ENCODE measurements at regions not wholly inside any gene's neighbourhood (a gene's known extent, or its start where the extent isn't known, plus 50 kb on each side); places are given as distances from the start of the nearest gene placed in this dataset.

- no peak for TF ChIP-seq CTCF (conservative IDR thresholded peaks at IDR 0.05; ENCODE audit: low read depth, low read length)
- TF ChIP-seq EZH2phosphoT487 (IDR thresholded peaks at IDR 0.05; ENCODE audit: borderline replicate concordance, low read length) = no peak
- no peak for TF ChIP-seq EZH2 (IDR thresholded peaks at IDR 0.05; ENCODE audit: low read length, unreplicated experiment)
These were observed 297.8 kb upstream of the SLC39A10 start for GRCh38 chr2:195359043-195359735.
